ENCODE measurements at regions not wholly inside any gene's neighbourhood (a gene's known extent, or its start where the extent isn't known, plus 50 kb on each side); places are given as distances from the start of the nearest gene placed in this dataset.

- Histone ChIP-seq H3K36me3 (ENCODE audit: insufficient read depth, low read length) (no peaks in the 10 kb centered on the region), H3K4me3 (ENCODE audit: low read depth in 1 of 2, low read length in 2 of 2) (no peak overlapping the region), H3K9me3 (ENCODE audit: insufficient read depth, low read length, severe bottlenecking) (no peaks in the 10 kb centered on the region), H3K4me2 (ENCODE audit: insufficient read depth, low read length) (no peak overlapping the region), H2AFZ (ENCODE audit: low read depth, low read length) (no peak overlapping the region), H3K9ac (ENCODE audit: low read depth, low read length) (no peak overlapping the region), H4K20me1 (ENCODE audit: insufficient read depth, low read length) (no peaks in the 10 kb centered on the region), H3K27ac (ENCODE audit: low read length) (no peak overlapping the region), H3K4me1 (ENCODE audit: insufficient read depth, low read length) (peaks cover 11% of the 10 kb centered on the region; the same call in 1 of the 2 replicates), H3K79me2 (ENCODE audit: insufficient read depth, low read length) (no peaks in the 10 kb centered on the region), H3K27me3 (ENCODE audit: insufficient read depth, low read length, poor library complexity) (no peaks in the 10 kb centered on the region)
- no peak for TF ChIP-seq EZH2 (IDR thresholded peaks at IDR 0.05; ENCODE audit: borderline replicate concordance, low read depth, low read length, severe bottlenecking)
- TF ChIP-seq CTCF (IDR thresholded peaks at IDR 0.05; ENCODE audit: borderline replicate concordance, extremely low read depth, low read length, poor library complexity, severe bottlenecking): no peak
- peak; percentile 51; the same call in 2 of the 3 replicates for ATAC-seq (ENCODE audit: insufficient read depth, low read depth)
- no peak for DNase-seq
Observed at GRCh38 chr5:110082863-110083262, 393.1 kb downstream of the MAN2A1 start.

- no peak overlapping the region for H3K4me2 ChIP-seq (ENCODE audit: insufficient read depth, low read length)
- DNase-seq (no peak), ATAC-seq (ENCODE audit: insufficient read depth, low read depth) (no peak)
- no peak overlapping the region for H3K27ac ChIP-seq (ENCODE audit: low read length)
- no peaks in the 10 kb centered on the region for H4K20me1 ChIP-seq (ENCODE audit: insufficient read depth, low read length)
- peaks cover 15% of the 10 kb centered on the region; the same call in 1 of the 2 replicates for H3K4me1 ChIP-seq (ENCODE audit: insufficient read depth, low read length)
- no peaks in the 10 kb centered on the region for H3K36me3 ChIP-seq (ENCODE audit: insufficient read depth, low read length)
- H3K27me3 ChIP-seq (ENCODE audit: insufficient read depth, low read length, poor library complexity): no peaks in the 10 kb centered on the region
- no peak overlapping the region for H2AFZ ChIP-seq (ENCODE audit: low read depth, low read length)
- no peak overlapping the region for H3K4me3 ChIP-seq (ENCODE audit: low read depth in 1 of 2, low read length in 2 of 2)
- TF ChIP-seq CTCF (IDR thresholded peaks at IDR 0.05; ENCODE audit: borderline replicate concordance, extremely low read depth, low read length, poor library complexity, severe bottlenecking) (no peak), EZH2 (IDR thresholded peaks at IDR 0.05; ENCODE audit: borderline replicate concordance, low read depth, low read length, severe bottlenecking) (no peak)
- no peaks in the 10 kb centered on the region for H3K9me3 ChIP-seq (ENCODE audit: insufficient read depth, low read length, severe bottlenecking)
- H3K9ac ChIP-seq (ENCODE audit: low read depth, low read length): no peak overlapping the region
- H3K79me2 ChIP-seq (ENCODE audit: insufficient read depth, low read length): no peaks in the 10 kb centered on the region
Observed at GRCh38 chr5:110085826-110086225, 396.1 kb downstream of the MAN2A1 start.

- Histone ChIP-seq H3K4me3 (ENCODE audit: low read depth in 1 of 2, low read length in 2 of 2) (no peak overlapping the region), H3K4me1 (ENCODE audit: insufficient read depth, low read length) (peaks cover 15% of the 10 kb centered on the region; the same call in 1 of the 2 replicates), H3K9me3 (ENCODE audit: insufficient read depth, low read length, severe bottlenecking) (no peaks in the 10 kb centered on the region), H3K36me3 (ENCODE audit: insufficient read depth, low read length) (no peaks in the 10 kb centered on the region), H2AFZ (ENCODE audit: low read depth, low read length) (no peak overlapping the region), H3K27ac (ENCODE audit: low read length) (no peak overlapping the region), H4K20me1 (ENCODE audit: insufficient read depth, low read length) (no peaks in the 10 kb centered on the region), H3K27me3 (ENCODE audit: insufficient read depth, low read length, poor library complexity) (no peaks in the 10 kb centered on the region), H3K9ac (ENCODE audit: low read depth, low read length) (no peak overlapping the region), H3K79me2 (ENCODE audit: insufficient read depth, low read length) (no peaks in the 10 kb centered on the region), H3K4me2 (ENCODE audit: insufficient read depth, low read length) (no peak overlapping the region)
- ATAC-seq (ENCODE audit: insufficient read depth, low read depth): peak; percentile 84
- no peak for TF ChIP-seq EZH2 (IDR thresholded peaks at IDR 0.05; ENCODE audit: borderline replicate concordance, low read depth, low read length, severe bottlenecking)
- TF ChIP-seq CTCF (IDR thresholded peaks at IDR 0.05; ENCODE audit: borderline replicate concordance, extremely low read depth, low read length, poor library complexity, severe bottlenecking): no peak
- DNase-seq: peak; percentile 36
Observed at GRCh38 chr5:110086658-110087388, 397.1 kb downstream of the MAN2A1 start.

All from DND-41 (cell line).